HG03558 (cell line): ENCODE measurements at regions not wholly inside any gene's neighbourhood (a gene's known extent, or its start where the extent isn't known, plus 50 kb on each side); places are given as distances from the start of the nearest gene placed in this dataset.
"Not testable (repeated sequence)": the region's sequence is repeated elsewhere in the genome, so short reads cannot be mapped to it uniquely, and the experiment has no call there.

Experiments used
- ATAC-seq: cut with Tn5 transposase; IDR thresholded peaks from one replicate; pipeline ENCODE4 v1.9.1; 2021; ENCODE audit warnings: moderate number of reproducible peaks; ENCODE audit not compliant: unreplicated experiment; ENCODE audit errors: extremely low read depth

DNA sequence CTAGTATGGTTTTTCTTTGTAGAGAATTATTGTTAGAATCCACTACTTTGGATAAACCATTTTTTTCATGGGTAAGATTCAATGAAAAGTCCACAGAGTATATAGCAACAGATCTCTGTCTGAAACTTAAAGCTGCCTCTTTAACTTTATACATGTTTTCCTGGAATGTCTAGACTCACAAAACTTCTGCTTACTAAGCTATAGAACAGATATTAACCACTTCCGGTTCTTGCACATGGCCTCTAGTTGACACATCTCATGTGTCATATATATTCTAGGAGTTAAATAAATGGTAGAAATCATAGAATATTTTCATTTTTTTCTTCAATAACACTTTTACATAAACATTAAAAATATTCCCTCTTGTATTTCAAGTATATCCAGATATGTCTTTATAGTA lies 1693.9 kb downstream of the SI start:
- no peak for ATAC-seq

DNA sequence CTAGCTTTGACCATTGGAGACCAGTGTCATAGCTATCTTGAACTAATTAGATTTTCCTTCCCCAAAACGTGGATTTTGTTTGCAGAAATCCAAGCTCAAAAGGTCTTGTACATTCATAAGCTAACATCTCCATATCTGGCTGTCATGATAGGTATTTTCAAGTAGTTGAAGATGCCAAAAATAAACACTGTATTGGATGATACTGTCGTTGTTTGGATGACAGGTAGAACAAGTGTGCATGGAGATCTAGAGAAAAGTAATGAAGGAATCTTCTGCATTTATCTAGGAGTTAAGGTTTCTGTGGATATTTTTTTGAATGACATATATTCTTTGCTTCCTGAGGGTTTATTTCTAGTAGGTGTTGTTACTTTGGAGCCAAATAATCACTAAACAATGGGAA lies 1696.1 kb downstream of the SI start:
- no peak for ATAC-seq

DNA sequence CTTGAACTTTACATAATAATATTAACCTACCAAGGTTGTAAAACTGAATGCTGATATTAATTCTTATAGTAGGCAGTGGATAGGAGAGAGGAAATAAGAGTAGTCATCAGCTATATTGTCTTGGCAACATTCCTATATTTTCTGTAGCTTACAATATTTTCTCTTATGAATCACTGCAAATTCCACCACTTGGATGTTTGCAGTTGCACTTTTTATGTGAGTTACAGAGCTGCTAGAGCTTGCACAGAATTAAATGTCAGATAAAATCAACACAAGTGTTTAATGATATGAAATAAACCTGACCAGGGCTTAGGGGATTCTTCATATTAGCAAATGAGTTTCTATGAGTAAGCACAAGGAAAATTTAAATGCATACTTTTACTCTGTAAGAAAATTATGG lies 1710.1 kb downstream of the SI start:
- ATAC-seq, result no peak

DNA sequence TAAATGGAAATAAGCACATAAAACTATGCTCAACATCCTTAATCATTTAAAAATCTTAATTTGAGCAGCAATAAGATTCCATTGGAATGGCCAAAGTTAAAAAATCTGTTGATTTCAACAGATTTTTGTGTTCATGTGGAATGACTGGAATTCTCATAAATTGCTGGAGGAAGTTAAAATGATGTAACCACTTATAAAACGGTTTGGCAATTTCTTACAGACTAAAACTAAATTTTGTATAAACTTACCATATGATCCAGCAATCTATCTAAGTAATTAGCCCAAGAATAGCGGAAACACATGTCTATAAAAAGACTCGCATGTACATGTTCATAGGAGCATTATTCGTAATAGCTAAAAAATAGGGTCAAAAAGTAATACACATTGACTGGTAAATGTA lies 1713.6 kb downstream of the SI start:
- ATAC-seq, result no peak

GRCh38 chr3:163362151-163362550 lies 1716.1 kb downstream of the SI start:
- no peak for ATAC-seq

- ATAC-seq, result not testable (repeated sequence)
Measured at GRCh38 chr3:163361357-163361878, 1716.9 kb downstream of the SI start.

DNA sequence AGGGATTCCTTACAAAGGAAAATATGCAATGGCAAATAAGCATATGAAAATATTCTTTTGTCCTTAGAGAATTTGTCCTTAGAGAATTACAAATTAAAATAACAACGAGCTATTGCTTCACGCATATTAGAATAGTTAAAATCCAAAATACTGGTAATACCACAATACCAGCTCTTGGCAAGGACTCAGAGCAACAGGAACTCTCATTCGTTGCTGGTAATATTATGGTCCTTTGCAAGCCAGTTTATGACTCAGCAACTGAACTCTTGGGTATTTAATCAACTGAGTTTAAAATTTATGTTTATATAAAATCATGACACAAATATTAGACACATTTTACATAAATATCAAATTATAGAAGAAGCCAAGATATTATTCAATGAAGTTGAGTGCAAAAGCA lies 1730.4 kb downstream of the SI start:
- no peak for ATAC-seq

GRCh38 chr3:163335429-163335828 lies 1742.9 kb downstream of the SI start:
- ATAC-seq, result no peak

- no peak for ATAC-seq
Measured at GRCh38 chr3:163328680-163329079, 1749.6 kb downstream of the SI start.

DNA sequence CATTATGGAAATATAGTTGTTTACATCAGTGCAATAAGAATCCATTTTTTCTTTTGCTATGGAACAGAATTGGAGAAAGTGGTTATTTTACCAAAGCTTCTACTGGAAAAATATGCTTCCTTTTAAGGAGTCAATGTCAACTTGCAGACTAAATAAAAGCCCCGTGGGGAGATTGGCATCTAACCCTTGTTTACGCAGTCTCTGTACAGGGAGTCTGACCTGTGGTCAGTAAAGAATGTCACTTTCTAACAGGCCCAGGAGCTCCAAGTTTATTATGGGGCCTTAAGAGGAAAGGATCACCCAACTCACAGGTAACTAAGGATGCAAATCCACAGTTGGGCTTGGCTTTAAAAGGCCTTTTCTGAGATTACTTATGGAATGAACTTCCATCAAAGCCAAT lies 1751.2 kb downstream of the SI start:
- no peak for ATAC-seq

GRCh38 chr3:163315786-163316185 lies 1762.5 kb downstream of the SI start:
- no peak for ATAC-seq

DNA sequence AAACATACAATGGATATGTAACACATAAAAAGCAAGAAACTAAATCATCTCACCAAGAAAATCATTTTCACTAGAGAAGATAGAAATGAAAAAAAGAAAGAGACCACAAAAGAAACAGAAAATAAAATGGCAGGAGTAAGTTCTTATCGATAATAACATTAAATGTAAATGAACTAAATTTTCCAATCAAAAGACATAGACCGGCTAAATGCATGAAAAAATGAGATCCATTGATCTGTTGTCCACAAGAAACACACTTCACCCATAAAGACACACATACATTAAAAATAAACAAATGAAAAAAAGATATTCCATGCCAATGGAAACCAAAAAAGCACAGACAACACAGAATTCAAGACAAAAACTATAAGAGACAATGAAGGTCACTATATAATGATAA lies 1771.9 kb downstream of the SI start:
- ATAC-seq, result no peak

DNA sequence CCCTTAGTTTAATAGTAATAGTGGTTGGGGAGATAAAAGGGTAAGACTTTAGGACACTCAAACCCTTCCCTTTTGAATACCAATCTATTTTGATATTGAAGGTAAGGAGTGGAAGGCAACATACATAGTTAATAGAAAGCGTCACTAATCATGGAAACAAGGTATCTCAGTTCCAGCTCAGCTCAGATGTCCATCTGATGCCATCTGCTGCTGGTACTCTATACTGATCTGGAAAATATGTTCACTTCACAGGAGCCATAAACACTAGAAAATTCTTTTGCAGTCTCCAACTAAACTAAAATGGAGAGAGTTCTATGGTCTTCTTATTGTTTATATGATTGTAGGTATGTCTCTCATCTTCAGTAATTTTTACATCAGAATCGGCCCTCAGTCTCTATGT lies 1777.1 kb downstream of the OTOL1 start:
- ATAC-seq, result no peak

- ATAC-seq, result no peak
Measured at GRCh38 chr3:163266731-163267130, 1770.1 kb downstream of the OTOL1 start.

- no peak for ATAC-seq
Measured at GRCh38 chr3:163261618-163262017, 1765.0 kb downstream of the OTOL1 start.

DNA sequence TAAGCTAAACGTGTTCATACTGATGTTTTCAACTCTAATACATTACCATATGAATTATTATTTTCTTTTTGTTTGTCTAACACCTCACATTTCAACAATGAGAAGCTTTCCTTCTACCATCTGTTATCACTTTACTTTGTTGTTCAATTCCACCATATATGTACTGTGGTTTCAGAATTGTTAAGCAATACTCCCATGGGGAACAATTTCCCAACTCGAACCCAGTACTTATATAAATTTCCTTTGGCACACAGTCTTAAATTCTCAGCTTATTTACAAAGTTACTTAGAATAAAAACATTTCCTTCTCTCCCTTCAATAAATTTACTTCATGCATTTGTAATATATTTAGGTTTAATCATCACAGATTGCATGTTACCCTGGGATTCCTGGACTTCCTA lies 1764.4 kb downstream of the OTOL1 start:
- no peak for ATAC-seq

GRCh38 chr3:163218336-163218735 lies 1721.7 kb downstream of the OTOL1 start:
- no peak for ATAC-seq

DNA sequence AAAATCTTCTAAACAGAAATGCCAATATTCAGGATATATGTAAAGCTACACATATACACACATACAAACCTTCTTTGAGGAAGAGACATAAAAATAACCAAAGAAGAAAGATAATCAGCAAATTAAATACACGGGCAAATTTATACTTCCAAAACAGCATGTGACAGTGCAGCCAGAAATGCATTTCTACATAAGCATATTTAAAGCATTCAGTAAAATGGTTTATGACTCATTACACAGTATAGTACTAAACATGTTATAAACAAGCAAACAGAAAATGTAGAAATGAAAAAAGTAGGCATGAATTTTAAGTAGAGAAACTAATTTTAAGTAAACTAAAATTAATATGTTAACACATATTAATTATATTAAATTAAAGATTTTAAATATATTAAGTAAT lies 1717.2 kb downstream of the OTOL1 start:
- no peak for ATAC-seq

DNA sequence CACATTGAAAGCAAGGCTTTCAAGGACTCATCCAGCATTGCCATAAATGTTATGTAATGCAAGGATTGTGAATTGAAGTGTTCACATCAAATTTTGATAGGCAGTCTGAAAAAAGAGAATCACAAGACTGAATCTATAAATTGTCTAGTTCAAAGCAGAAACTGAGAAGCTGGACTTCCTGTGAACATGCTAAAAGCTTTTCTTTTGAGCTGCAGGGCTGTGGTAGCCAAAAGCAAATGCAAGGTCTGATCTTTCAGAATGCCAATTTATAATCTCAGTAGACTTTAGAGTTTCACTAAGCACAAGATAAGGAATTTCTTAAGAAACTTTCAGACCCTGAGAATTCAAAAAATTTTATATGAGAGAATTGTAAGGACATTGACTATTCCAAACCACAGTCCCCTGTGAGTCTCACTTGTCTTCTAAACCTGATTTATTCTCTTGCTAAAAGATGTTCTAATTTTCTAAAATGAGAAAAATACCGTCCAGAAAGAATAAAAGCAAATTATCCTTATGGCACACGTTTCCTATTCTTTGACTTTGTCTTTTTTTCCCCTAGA lies 1700.3 kb downstream of the OTOL1 start:
- no peak for ATAC-seq

DNA sequence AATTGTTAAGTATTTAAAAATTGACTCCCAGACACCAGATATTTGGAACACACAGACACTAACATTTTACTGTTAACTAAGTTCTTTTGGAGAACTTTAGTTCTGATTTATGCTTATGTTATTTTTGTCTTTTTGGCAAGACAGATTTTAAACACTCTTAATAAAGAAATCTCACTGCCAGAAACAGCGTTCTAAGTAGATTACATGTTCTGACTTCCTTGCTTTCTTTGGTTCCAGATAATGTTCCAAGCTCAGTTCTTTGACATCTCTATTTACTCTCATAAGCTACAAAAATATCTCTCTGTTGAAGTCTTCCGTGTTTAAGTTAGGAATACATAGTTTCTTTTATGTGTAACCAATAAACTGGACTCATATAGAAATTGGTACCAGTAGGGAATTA lies 1699.6 kb downstream of the OTOL1 start:
- no peak for ATAC-seq

DNA sequence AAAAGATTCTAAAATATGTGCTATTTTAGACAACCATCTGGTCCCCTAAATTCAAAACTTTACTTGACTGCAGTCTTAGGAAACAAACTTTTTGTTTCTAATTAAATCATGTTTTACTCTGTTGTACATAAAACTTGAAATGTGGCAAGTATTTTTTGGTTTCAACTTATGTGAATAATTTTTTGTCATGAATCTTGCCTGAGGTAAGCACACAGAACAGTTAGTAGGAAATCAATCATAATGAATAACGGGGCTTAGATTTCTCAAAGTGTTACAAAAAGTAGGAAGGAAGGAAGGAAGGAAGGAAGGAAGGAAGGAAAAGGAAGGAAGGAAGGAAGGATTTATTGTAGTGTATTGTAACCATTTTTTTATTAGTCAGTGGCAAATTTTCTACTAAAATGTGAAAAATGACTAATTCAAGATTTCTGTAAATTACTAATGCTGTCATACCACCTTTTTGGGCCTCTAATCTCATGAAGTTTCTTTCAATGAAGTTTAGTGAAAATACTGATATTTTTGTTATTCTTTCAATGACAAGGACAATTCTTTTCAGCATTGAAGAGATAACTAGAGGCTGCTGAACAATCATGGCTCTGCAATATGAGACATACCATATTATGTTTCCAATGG lies 1689.2 kb downstream of the OTOL1 start:
- no peak for ATAC-seq

- no peak for ATAC-seq
Measured at GRCh38 chr3:163175970-163176369, 1679.4 kb downstream of the OTOL1 start.
